ENCODE measurements at regions not wholly inside any gene's neighbourhood (a gene's known extent, or its start where the extent isn't known, plus 50 kb on each side); places are given as distances from the start of the nearest gene placed in this dataset.
"Not testable (repeated sequence)": the region's sequence is repeated elsewhere in the genome, so short reads cannot be mapped to it uniquely, and the experiment has no call there.

- DNase-seq (ENCODE audit: low spot score): no peak
- Histone ChIP-seq H3K36me3 (no peaks in the 10 kb centered on the region), H3K4me1 (replicated peaks) (peaks cover 8% of the 10 kb centered on the region), H3K27me3 (replicated peaks; ENCODE audit: insufficient read depth) (no peaks in the 10 kb centered on the region), H3K4me3 (no peak overlapping the region), H3K27ac (no peak overlapping the region), H3K9me3 (no peaks in the 10 kb centered on the region)
- WGBS: 95% methylated on average over 2 of the region's 2 CpGs
- TF ChIP-seq POLR2A (IDR thresholded peaks at IDR 0.05) (no peak), POLR2AphosphoS5 (IDR thresholded peaks at IDR 0.05) (no peak), CTCF (IDR thresholded peaks at IDR 0.05) (no peak)
- intact Hi-C loops (cut with DNase I): no loop called here
Measured at GRCh38 chr18:10133516-10133915, 219.7 kb downstream of the VAPA start.

- Histone ChIP-seq H3K27ac (no peak overlapping the region), H3K4me1 (replicated peaks) (peaks cover 8% of the 10 kb centered on the region), H3K27me3 (replicated peaks; ENCODE audit: insufficient read depth) (no peaks in the 10 kb centered on the region), H3K9me3 (no peaks in the 10 kb centered on the region), H3K36me3 (no peaks in the 10 kb centered on the region), H3K4me3 (no peak overlapping the region)
- no peak for TF ChIP-seq CTCF (IDR thresholded peaks at IDR 0.05)
- no peak for TF ChIP-seq POLR2AphosphoS5 (IDR thresholded peaks at IDR 0.05)
- no peak for TF ChIP-seq POLR2A (IDR thresholded peaks at IDR 0.05)
- intact Hi-C loops (cut with DNase I): no loop called here
- no peak for DNase-seq (ENCODE audit: low spot score)
- WGBS: 88% methylated on average over 14 of the region's 14 CpGs
Measured at GRCh38 chr18:10134204-10134603, 220.4 kb downstream of the VAPA start.

GRCh38 chr18:10134749-10135148, 220.9 kb downstream of the VAPA start:
- WGBS: 87% methylated on average over 3 of the region's 3 CpGs
- H3K36me3 ChIP-seq; intact Hi-C loops (cut with DNase I); H3K4me1 ChIP-seq (replicated peaks); H3K27ac ChIP-seq; H3K4me3 ChIP-seq; DNase-seq (ENCODE audit: low spot score); H3K9me3 ChIP-seq; H3K27me3 ChIP-seq (replicated peaks; ENCODE audit: insufficient read depth): not testable (repeated sequence)

- H3K9me3 ChIP-seq: no peaks in the 10 kb centered on the region
- intact Hi-C loops (cut with DNase I): no loop called here
- no peak overlapping the region for H3K4me3 ChIP-seq
- no peaks in the 10 kb centered on the region for H3K27me3 ChIP-seq (replicated peaks; ENCODE audit: insufficient read depth)
- no peak for DNase-seq (ENCODE audit: low spot score)
- peaks cover 8% of the 10 kb centered on the region for H3K4me1 ChIP-seq (replicated peaks)
- TF ChIP-seq CTCF (IDR thresholded peaks at IDR 0.05): no peak
- TF ChIP-seq POLR2AphosphoS5 (IDR thresholded peaks at IDR 0.05): no peak
- TF ChIP-seq POLR2A (IDR thresholded peaks at IDR 0.05): no peak
- no peaks in the 10 kb centered on the region for H3K36me3 ChIP-seq
- 76% methylated on average over 3 of the region's 3 CpGs for WGBS
- no peak overlapping the region for H3K27ac ChIP-seq
Measured at GRCh38 chr18:10135302-10135926, 221.6 kb downstream of the VAPA start.

GRCh38 chr18:10138719-10139118, 224.9 kb downstream of the VAPA start:
- H3K36me3 ChIP-seq: no peaks in the 10 kb centered on the region
- no peak overlapping the region for H3K27ac ChIP-seq
- TF ChIP-seq POLR2AphosphoS5 (IDR thresholded peaks at IDR 0.05) (no peak), CTCF (IDR thresholded peaks at IDR 0.05) (no peak), POLR2A (IDR thresholded peaks at IDR 0.05) (no peak)
- H3K9me3 ChIP-seq: no peaks in the 10 kb centered on the region
- WGBS: 88% methylated on average over 3 of the region's 3 CpGs
- intact Hi-C loops (cut with DNase I): no loop called here
- H3K4me3 ChIP-seq: no peak overlapping the region
- DNase-seq (ENCODE audit: low spot score): no peak
- no peaks in the 10 kb centered on the region for H3K4me1 ChIP-seq (replicated peaks)
- no peaks in the 10 kb centered on the region for H3K27me3 ChIP-seq (replicated peaks; ENCODE audit: insufficient read depth)

Data from prostate gland (tissue), 2 donors.